ENCODE measurements at regions not wholly inside any gene's neighbourhood (a gene's known extent, or its start where the extent isn't known, plus 50 kb on each side); places are given as distances from the start of the nearest gene placed in this dataset.
"Not testable (repeated sequence)": the region's sequence is repeated elsewhere in the genome, so short reads cannot be mapped to it uniquely, and the experiment has no call there.

DNA sequence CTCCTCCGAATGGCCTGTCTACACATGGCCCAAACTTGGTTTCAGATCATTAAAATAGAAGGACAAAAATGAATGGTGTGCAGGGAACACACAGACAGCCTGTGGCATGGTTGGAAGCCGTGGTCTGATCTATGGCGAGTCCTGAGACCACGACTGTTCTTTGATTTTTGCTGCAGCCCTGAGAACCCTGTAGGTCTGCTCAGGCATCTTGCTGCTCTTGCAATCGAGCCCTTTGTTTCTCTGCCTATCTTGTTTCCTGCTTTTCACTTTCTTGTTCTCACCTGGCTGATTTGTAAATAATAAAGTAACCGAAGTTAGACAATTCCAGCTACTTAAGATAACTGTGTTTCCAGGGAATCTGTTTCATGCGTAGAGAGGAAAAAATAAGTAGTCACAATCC, 54.1 kb upstream of the NBPF9 start:
- not testable (repeated sequence) for ATAC-seq (replicated peaks); H3K9me3 Mint-ChIP-seq; H3K27ac Mint-ChIP-seq; H3K27me3 Mint-ChIP-seq; H3K4me1 Mint-ChIP-seq; H3K36me3 Mint-ChIP-seq (ENCODE audit: low read depth)
- peak overlapping the region; percentile 52 for H3K4me3 Mint-ChIP-seq

DNA sequence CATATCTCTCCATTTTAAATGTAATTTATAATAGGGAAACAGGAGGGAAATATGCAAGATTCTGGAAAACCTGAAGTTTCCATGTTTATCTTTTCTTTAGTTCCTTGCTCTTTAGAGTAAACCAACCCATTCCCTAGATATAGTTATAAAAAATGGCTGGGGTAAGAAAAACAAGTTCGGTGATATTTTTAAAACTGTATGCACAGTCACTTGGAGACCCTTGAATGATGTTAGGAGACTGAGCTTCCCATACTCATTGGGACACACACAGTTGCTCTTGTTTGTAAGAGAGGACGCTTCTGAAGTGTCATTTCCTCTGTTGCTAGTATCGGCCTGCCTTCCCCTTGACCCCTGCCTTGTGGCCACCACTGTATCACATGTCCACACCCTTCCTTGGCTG, 55.0 kb upstream of the NBPF9 start:
- not testable (repeated sequence) for H3K4me1 Mint-ChIP-seq; H3K27ac Mint-ChIP-seq; H3K9me3 Mint-ChIP-seq; ATAC-seq (replicated peaks); H3K36me3 Mint-ChIP-seq (ENCODE audit: low read depth); H3K27me3 Mint-ChIP-seq; H3K4me3 Mint-ChIP-seq

DNA sequence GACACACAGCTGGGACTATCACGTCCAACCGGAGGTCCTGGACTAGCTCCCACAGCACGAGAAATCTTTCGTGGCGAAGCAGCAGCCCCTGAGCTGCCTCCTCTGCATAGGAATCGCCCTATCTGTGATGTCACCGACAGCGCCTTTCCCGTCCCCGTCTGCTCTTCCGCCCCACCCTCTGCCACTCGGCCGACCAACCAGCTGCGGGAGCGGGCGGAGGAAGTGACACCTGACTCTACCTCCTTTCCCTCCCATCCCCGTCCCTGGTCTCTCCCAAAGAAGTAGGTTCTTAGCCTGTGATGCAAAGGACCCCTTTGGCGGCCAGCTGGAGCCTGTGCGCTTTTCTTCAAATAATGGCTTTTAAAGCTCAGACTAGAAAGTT, 59.7 kb upstream of the NBPF9 start:
- H3K27ac Mint-ChIP-seq; H3K27me3 Mint-ChIP-seq; H3K9me3 Mint-ChIP-seq; H3K36me3 Mint-ChIP-seq (ENCODE audit: low read depth); H3K4me1 Mint-ChIP-seq; H3K4me3 Mint-ChIP-seq: not testable (repeated sequence)
- peak; percentile 90 for ATAC-seq (replicated peaks)

DNA sequence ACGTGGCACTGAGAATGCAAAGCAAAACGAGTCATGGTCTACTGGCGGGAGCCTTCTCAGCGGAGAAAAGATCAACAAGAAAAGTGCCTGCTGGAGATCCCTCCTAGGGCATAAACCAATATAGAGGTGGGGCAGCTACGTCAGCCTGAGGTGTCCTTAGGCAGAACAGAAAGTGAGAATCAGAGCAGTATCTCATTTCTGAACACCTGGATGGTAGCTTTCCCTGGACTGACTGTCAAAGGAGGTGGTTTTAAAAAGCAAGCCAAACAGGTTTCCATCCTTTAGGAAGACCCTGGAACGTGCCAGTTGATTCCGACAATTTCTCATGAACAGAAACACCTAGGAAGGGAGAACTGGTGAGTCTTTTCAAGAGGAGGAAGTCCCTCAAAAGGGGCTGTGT, 71.4 kb upstream of the NBPF9 start:
- not testable (repeated sequence) for H3K9me3 Mint-ChIP-seq; H3K36me3 Mint-ChIP-seq (ENCODE audit: low read depth); H3K4me1 Mint-ChIP-seq; H3K27me3 Mint-ChIP-seq; ATAC-seq (replicated peaks); H3K27ac Mint-ChIP-seq
- peak overlapping the region; percentile 36 for H3K4me3 Mint-ChIP-seq

DNA sequence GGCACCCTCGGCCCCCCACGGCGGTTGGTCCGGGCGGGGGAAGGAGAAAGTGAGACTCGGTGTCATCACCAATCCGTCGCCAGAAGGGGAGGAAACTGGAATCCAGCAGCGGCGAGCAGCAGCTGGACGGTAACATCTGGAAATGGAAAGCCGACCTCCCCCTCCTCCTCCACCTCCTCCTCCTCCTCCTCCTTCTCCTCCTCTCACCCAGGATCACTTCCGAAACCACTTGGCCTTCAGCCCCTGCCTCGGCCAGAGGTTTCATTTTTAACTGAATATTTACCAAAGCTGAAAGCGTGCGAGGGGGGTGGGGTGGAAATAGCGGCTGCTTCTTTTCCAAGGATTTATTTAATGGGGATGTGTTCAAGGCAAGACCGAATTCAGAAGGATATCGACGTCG, 72.5 kb upstream of the NBPF9 start:
- ATAC-seq (replicated peaks); H3K9me3 Mint-ChIP-seq; H3K36me3 Mint-ChIP-seq (ENCODE audit: low read depth); H3K4me3 Mint-ChIP-seq; H3K4me1 Mint-ChIP-seq; H3K27me3 Mint-ChIP-seq; H3K27ac Mint-ChIP-seq: not testable (repeated sequence)

DNA sequence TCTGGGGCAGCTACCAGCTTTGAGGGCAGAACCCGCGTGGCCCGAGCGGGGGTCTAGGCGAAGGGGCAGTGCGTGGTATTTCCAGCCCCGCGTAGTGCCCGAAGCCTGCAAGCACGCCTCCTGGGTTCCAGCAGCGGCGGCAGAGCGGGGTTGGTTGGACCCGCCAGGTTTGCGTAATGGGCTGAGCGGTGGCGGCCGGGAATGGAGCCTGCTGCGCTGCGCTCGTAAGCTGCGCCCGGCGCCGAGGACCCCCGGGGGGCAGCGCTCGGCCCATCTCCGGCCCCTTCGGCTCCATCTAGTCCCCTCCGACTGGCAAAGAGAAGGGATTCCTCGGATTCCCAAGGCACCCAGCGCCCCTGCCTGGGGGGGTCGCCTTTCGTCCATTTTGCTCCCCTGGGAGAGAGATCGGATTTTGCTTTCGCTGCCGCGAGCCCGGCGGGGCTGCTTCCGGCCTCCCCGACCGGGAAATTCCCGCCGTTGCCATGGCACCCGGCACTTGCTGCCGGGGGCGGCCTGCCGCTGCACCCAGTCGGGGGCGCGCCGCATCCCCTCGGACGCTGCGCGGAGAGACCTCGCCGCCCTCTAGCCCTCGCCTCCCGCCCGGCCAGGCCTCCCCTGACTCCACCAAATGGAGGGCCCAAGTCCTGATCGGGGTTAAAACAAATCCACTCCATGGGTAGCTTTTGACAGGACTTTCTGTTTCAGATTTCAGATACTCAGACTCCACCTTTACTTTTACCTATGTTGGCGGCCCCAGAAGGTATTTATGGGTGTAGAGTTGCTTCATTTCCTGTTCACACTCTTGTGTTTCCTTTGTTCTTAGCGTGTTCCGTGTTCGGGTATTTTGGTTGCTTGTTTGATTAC, 73.3 kb upstream of the NBPF9 start:
- H3K36me3 Mint-ChIP-seq (ENCODE audit: low read depth); H3K27ac Mint-ChIP-seq; H3K27me3 Mint-ChIP-seq; ATAC-seq (replicated peaks); H3K9me3 Mint-ChIP-seq; H3K4me1 Mint-ChIP-seq: not testable (repeated sequence)
- H3K4me3 Mint-ChIP-seq = peak overlapping the region; percentile 82

DNA sequence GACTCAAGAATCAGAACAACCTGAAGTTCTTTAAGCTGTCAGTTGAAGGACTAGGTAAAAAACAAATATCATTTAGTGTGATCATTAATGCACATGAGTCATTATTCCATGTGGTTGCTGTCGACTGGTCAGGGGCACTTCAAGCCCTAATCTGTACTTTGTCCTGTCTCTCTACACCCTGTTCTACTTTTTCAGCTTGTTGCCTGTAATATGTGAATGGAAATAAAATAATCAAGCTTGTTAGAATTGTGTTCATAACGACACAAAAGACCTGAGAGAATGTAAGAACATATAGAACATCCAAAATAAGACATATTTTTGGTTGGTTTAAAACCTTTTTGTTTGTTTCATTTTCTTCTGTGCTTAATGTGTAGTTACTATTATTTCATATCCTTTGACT, 87.4 kb upstream of the NBPF9 start:
- not testable (repeated sequence) for H3K9me3 Mint-ChIP-seq; H3K27ac Mint-ChIP-seq; ATAC-seq (replicated peaks); H3K27me3 Mint-ChIP-seq; H3K4me1 Mint-ChIP-seq; H3K36me3 Mint-ChIP-seq (ENCODE audit: low read depth); H3K4me3 Mint-ChIP-seq

DNA sequence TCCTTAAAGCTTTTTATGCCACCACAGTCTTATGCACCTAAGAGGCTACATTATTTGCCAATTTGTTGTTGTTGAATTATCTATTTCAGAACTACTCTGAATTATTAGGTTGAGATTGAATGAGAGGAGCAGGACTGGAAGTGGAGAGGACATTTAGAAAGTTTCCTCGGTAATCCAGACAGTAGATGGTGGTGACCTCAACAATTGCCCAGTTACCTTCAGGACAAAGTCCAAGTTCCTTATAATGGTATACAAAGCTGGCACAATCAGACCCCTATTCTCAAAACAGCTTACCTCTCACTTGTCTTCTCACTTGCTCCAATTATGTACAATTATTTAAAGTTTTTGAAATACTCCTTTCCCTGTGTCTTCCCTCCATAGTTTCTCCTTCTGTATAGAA, 93.3 kb upstream of the NBPF9 start:
- ATAC-seq (replicated peaks) = not testable (repeated sequence)

DNA sequence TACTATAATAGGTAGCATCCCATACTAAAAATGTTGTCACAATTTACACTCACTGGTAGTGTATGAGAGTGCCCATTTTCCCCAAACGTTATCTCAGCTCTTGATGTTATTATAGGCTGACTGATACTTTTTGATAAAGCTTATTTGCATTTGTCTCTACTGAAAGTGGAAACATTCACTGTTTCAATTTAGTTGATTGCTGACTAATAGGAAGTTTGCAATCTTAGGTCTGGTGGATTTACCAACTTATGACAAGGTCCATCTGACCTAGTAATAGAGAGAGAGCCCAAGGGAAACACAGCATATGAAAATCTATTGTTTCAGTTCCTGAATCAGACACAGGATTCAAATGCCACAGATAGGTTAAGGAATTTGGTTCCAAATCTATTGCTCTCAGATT, 97.2 kb upstream of the NBPF9 start:
- not testable (repeated sequence) for H3K27me3 Mint-ChIP-seq; H3K36me3 Mint-ChIP-seq (ENCODE audit: low read depth); H3K4me3 Mint-ChIP-seq; H3K4me1 Mint-ChIP-seq; H3K9me3 Mint-ChIP-seq; H3K27ac Mint-ChIP-seq
- ATAC-seq (replicated peaks) = peak; percentile 73

More for the DNA sequence above, 93.3 kb upstream of the NBPF9 start:
- not testable (repeated sequence) for H3K27me3 Mint-ChIP-seq; H3K36me3 Mint-ChIP-seq (ENCODE audit: low read depth); H3K27ac Mint-ChIP-seq; H3K9me3 Mint-ChIP-seq; H3K4me1 Mint-ChIP-seq; H3K4me3 Mint-ChIP-seq

DNA sequence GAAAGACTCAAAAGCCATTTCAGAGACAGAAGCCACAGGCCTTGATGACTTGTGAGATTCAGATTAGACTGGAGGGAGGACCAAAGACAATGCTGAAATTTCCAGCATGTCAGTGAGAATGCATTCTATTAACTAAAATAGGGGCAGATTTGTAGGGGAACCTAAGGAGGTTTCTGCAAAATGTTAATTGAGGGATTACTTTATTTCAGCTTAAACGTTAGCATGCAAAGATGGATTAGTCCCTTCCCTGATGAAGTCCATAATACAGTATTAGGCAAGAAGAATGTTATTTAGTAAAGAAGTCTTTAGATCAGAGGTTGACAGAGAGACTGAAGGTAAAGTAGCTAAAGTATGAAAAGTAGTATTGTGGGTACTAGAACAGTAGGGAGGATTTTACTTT, 98.9 kb upstream of the NBPF9 start:
- not testable (repeated sequence) for H3K27me3 Mint-ChIP-seq; ATAC-seq (replicated peaks); H3K9me3 Mint-ChIP-seq

DNA sequence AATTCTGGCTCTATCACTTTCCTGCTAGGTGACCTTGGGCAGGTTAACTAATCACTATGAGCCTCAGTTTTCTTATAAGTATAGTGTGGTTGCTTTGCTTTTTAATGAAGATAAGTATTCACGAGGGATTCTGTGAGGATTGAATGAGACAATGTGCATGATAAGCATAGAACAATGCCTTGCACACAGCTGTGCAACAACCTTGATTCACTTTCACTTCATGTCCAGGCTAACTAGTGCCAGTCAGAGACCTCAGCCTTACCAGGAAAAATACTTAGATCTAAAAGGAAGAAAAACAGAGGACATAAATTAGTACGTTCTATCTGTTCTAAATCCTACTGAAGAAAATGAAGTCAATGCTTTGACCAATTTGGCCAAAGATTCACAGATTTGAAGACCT, 101.0 kb upstream of the NBPF9 start:
- not testable (repeated sequence) for H3K4me3 Mint-ChIP-seq; H3K27ac Mint-ChIP-seq; H3K27me3 Mint-ChIP-seq; H3K4me1 Mint-ChIP-seq; H3K36me3 Mint-ChIP-seq (ENCODE audit: low read depth); ATAC-seq (replicated peaks); H3K9me3 Mint-ChIP-seq

More for the DNA sequence above, 98.9 kb upstream of the NBPF9 start:
- H3K4me3 Mint-ChIP-seq; H3K36me3 Mint-ChIP-seq (ENCODE audit: low read depth); H3K4me1 Mint-ChIP-seq; H3K27ac Mint-ChIP-seq: not testable (repeated sequence)

DNA sequence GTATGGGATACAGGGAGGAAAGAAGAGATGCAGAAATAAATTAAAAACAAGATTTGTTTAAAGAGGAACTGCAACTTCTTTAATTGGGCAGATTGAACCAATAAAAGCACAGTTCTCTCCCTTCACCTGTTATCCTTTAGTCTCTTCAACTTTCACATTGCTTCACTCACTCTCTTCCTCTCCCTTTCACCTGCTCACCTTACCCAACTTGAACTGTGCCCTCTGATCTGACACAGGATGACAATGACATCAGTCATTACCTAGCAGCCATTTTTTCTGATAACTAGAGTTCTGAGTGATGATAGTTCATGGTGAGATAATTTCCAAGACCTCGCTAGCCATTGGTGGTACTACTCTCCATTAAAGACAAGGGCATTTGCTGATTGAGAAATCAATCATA, 105.5 kb upstream of the NBPF9 start:
- not testable (repeated sequence) for H3K36me3 Mint-ChIP-seq (ENCODE audit: low read depth); H3K4me3 Mint-ChIP-seq; H3K27ac Mint-ChIP-seq; H3K9me3 Mint-ChIP-seq; H3K4me1 Mint-ChIP-seq; ATAC-seq (replicated peaks); H3K27me3 Mint-ChIP-seq

DNA sequence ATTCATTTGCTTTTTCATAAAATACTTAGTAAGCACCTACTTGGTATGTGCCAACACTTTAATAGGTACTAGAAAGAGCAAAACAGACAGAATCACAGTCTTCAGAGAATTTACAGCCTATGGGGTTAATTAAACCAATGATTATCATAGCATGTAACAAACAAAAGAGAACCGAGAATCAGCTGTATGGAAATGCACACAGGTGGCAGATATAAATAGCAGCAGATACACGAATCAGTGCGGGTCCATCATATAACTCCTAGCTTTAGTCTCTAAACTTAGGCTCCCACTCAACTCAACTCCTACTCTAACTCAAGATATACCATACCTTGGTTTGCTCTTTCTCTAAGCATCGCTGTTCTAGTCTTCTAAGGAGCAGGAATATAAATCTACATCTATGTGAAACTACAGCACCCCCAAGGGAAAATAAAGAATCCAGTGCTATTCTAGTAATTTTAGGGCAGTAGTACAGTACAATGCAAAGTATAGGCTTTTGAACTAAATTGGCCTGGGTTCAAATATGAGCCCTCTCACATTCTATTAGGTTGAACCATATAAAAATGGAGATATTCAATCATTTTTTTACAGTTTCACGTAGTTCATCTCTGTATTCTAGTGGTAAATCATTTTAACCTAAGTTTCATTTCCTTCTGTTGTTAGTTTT, 108.5 kb upstream of the NBPF9 start:
- not testable (repeated sequence) for H3K27me3 Mint-ChIP-seq; H3K36me3 Mint-ChIP-seq (ENCODE audit: low read depth); H3K4me1 Mint-ChIP-seq; H3K9me3 Mint-ChIP-seq; ATAC-seq (replicated peaks); H3K27ac Mint-ChIP-seq; H3K4me3 Mint-ChIP-seq

DNA sequence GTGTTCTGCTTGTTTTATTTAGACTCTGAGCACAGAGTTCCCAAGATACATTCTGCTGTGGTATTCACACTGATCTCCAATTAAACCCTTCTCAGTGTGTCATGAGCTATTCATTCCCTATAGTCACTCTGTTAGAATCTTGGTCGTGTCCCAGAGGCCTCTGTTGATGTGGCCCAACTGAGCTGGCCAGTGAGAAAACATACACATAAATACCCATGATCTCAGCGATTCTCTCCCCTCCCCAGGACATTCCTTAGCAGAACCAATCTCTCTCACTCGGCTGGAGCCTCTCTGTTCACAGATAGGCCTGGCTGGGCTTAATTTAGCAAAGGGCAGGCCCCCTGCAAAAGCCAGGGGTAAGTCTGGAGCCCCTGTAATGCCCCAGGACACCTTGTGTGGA, 109.6 kb upstream of the NBPF9 start:
- H3K36me3 Mint-ChIP-seq (ENCODE audit: low read depth); ATAC-seq (replicated peaks); H3K4me3 Mint-ChIP-seq; H3K27me3 Mint-ChIP-seq; H3K4me1 Mint-ChIP-seq; H3K9me3 Mint-ChIP-seq; H3K27ac Mint-ChIP-seq: not testable (repeated sequence)

DNA sequence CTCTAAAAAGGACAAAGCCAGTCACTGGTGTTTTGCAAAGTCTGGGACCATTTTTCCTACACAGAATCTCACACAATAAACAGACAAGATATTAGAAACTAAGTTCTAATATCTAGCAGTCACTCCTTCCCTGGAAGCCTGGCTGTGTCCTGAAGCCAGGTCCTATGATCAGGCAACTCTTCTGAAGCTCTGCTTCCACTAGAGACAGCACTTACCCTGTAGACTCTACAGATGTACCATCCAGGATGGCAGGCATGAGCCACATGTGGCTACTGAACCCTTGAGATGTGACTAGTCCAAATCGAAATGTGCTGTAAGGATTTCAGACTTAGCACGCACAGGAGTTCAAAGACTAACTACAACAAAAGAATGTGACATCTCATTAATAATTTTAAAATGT, 110.3 kb upstream of the NBPF9 start:
- ATAC-seq (replicated peaks); H3K4me1 Mint-ChIP-seq; H3K36me3 Mint-ChIP-seq (ENCODE audit: low read depth); H3K4me3 Mint-ChIP-seq; H3K27ac Mint-ChIP-seq; H3K9me3 Mint-ChIP-seq; H3K27me3 Mint-ChIP-seq: not testable (repeated sequence)

All from activated T-helper 17 cell treated with anti-CD3 and anti-CD28 coated beads, Interleukin-2, amount 50 U/mL, for 72 hours (primary cell).